Endothelial cell of umbilical vein (primary cell): ENCODE measurements at regions not wholly inside any gene's neighbourhood (a gene's known extent, or its start where the extent isn't known, plus 50 kb on each side); places are given as distances from the start of the nearest gene placed in this dataset.

Source experiments
- BruUV-seq: library from RNA; stranded (reverse); fragments of 400-500 nt; replicated peaks from 2 replicates; lab custom pipeline; 2021; lab: Mats Ljungman, UMichigan
- CTCF ChIA-PET: fragments of 300-600, 350-600 bp; sonication (Branson Sonifier 250); formaldehyde crosslinking; loops from one replicate; lab custom pipeline; 2021; ENCODE audit warnings: antibody characterized with exemption, inconsistent platforms; lab: Charles Lee
- POLR2A ChIA-PET: fragments of 300-600, 350-600 bp; sonication (Branson Sonifier 250); formaldehyde crosslinking; loops from one replicate; lab custom pipeline; 2021; ENCODE audit warnings: antibody characterized with exemption, inconsistent platforms; lab: Charles Lee
- DNase-seq: peaks from one replicate; pipeline ENCODE4 v3.0.0-alpha.2; 2011; ENCODE audit warnings: low read depth, low spot score
- FAIRE-seq: peaks from 2 replicates; lab custom pipeline; 2011; peaks lifted over from hg19 to GRCh38; lab: Jason Lieb, UNC
- H2AFZ ChIP-seq: 2 replicates; pipeline ENCODE4 v1.6.0; 2012; ENCODE audit warnings: low read depth, low read length, control low read depth, inconsistent platforms
- H3K27ac ChIP-seq: 2 replicates; pipeline ENCODE4 v1.5.1; 2011; ENCODE audit warnings: low read depth, mild to moderate bottlenecking, control low read depth, low read length, moderate library complexity; ENCODE audit not compliant: insufficient read depth
- H3K27me3 ChIP-seq, 2 experiments: 2 replicates each; pipeline versions ENCODE4 v1.6.0 to v1.6.1; 2011; ENCODE audit warnings: low read length in 2 of 2, mixed read lengths in 1 of 2; ENCODE audit not compliant: control insufficient read depth in 2 of 2, insufficient read depth in 2 of 2
- H3K36me3 ChIP-seq, 2 experiments: 2 replicates in 1 of 2; 3 replicates in 1 of 2; pipeline ENCODE4 v1.5.1; 2011; ENCODE audit warnings: low read length in 2 of 2, mild to moderate bottlenecking in 1 of 2, moderate library complexity in 1 of 2; ENCODE audit not compliant: control insufficient read depth in 2 of 2, insufficient read depth in 2 of 2; ENCODE audit errors: extremely low read depth in 1 of 2
- H3K4me1 ChIP-seq: 3 replicates; pipeline ENCODE4 v1.5.1; 2011; ENCODE audit warnings: mild to moderate bottlenecking, low read length; ENCODE audit not compliant: control insufficient read depth, insufficient read depth; ENCODE audit errors: extremely low read depth
- H3K4me2 ChIP-seq: 2 replicates; pipeline ENCODE4 v1.6.1; 2011; ENCODE audit warnings: low read length, control low read depth, mixed read lengths; ENCODE audit not compliant: insufficient read depth
- H3K4me3 ChIP-seq, 3 experiments: fragments of 200-600 bp in 1 of 3; sonication (generic), shearing (Covaris generic) in 1 of 3; replicated peaks in 1 of 3; 2 replicates each; pipeline ENCODE4 v1.5.1; 2011 to 2016; ENCODE audit warnings: control low read depth in 3 of 3, low read length in 3 of 3, mild to moderate bottlenecking in 2 of 3, inconsistent platforms in 1 of 3, low read depth in 1 of 3, moderate library complexity in 1 of 3; ENCODE audit not compliant: insufficient read depth in 1 of 3
- H3K79me2 ChIP-seq: 2 replicates; pipeline ENCODE4 v1.6.0; 2012; ENCODE audit warnings: low read length, inconsistent platforms; ENCODE audit not compliant: control insufficient read depth, insufficient read depth
- H3K9ac ChIP-seq: replicated peaks from 2 replicates; pipeline ENCODE3; 2011; ENCODE audit warnings: low read length, control low read depth; ENCODE audit not compliant: insufficient read depth; ENCODE audit errors: extremely low read depth
- H3K9me1 ChIP-seq: replicated peaks from 3 replicates; pipeline ENCODE4 v1.6.0; 2011; ENCODE audit warnings: mild to moderate bottlenecking, low read length; ENCODE audit not compliant: control insufficient read depth, insufficient read depth; ENCODE audit errors: extremely low read depth
- H3K9me3 ChIP-seq: replicated peaks from 2 replicates; pipeline ENCODE4 v1.5.1; 2012; ENCODE audit warnings: low read length, inconsistent platforms; ENCODE audit not compliant: control insufficient read depth, insufficient read depth
- H4K20me1 ChIP-seq: replicated peaks from 2 replicates; pipeline ENCODE3; 2011; ENCODE audit warnings: mild to moderate bottlenecking, low read length; ENCODE audit not compliant: control insufficient read depth, insufficient read depth; ENCODE audit errors: extremely low read depth
- EZH2 ChIP-seq: IDR thresholded peaks from 2 replicates; pipeline ENCODE4 v1.6.1; 2012; ENCODE audit warnings: borderline replicate concordance, low read depth, mild to moderate bottlenecking, moderate library complexity, low read length, inconsistent platforms; ENCODE audit not compliant: severe bottlenecking
- FOS ChIP-seq: IDR thresholded peaks from 2 replicates; pipeline ENCODE4 v1.6.1; 2011; ENCODE audit warnings: mild to moderate bottlenecking, low read length, moderate library complexity, borderline replicate concordance; ENCODE audit not compliant: insufficient read depth
- GATA2 ChIP-seq: IDR thresholded peaks from 2 replicates; pipeline ENCODE4 v1.7.0; 2011; ENCODE audit warnings: low read depth, mild to moderate bottlenecking, moderate library complexity, mixed read lengths, low read length; ENCODE audit not compliant: insufficient read length, insufficient read depth
- JUN ChIP-seq: IDR thresholded peaks from 2 replicates; pipeline ENCODE4 v1.6.1; 2011; ENCODE audit warnings: borderline replicate concordance, low read depth; ENCODE audit not compliant: insufficient read length, insufficient read depth
- MAX ChIP-seq: IDR thresholded peaks from 2 replicates; pipeline ENCODE4 v1.6.1; 2011; ENCODE audit not compliant: insufficient read depth, insufficient read length
- MYC ChIP-seq: IDR thresholded peaks from one replicate; pipeline ENCODE4 v1.6.1; 2011; ENCODE audit warnings: mild to moderate bottlenecking, low read depth, low read length
- POLR2A ChIP-seq: IDR thresholded peaks from 2 replicates; pipeline ENCODE4 v1.6.1; 2012; ENCODE audit warnings: low read depth, mild to moderate bottlenecking, control low read depth, low read length
- POLR2AphosphoS5 ChIP-seq: IDR thresholded peaks from 2 replicates; pipeline ENCODE4 v1.6.1; 2012; ENCODE audit warnings: low read depth, mild to moderate bottlenecking, control low read depth, low read length, moderate library complexity; ENCODE audit not compliant: insufficient read depth
- dilution Hi-C: fragments of 300-500 bp; cut with MboI; formaldehyde crosslinking; loops from one replicate; pipeline ENCODE4 v1.15.0; 2019; ENCODE audit warnings: low sequenced_read_pairs; ENCODE audit not compliant: extremely low pct_ligation_motif_present
- intact Hi-C: fragments of 100-400 bp; cut with micrococcal nuclease; formaldehyde crosslinking; loops from one replicate; pipeline ENCODE4 v1.10.0; 2022
- TF ChIP-seq, protein P1 (sequence below), 2 donors: IDR thresholded peaks; 1 replicate in 1 of 2; 2 replicates in 1 of 2; pipeline ENCODE4 v1.5.1; 2011; ENCODE audit warnings: low read length in 2 of 2, mild to moderate bottlenecking in 2 of 2, moderate library complexity in 2 of 2, control low read depth in 1 of 2, inconsistent platforms in 1 of 2, low read depth in 1 of 2; ENCODE audit not compliant: insufficient read depth in 1 of 2; ENCODE audit errors: extremely low read depth in 1 of 2

GRCh38 chr1:182292193-182292741 is 99.3 kb downstream of the GLUL start:
- Histone ChIP-seq H2AFZ (no peak overlapping the region), H3K9ac (no peak overlapping the region), H3K4me2 (no peak overlapping the region), H3K9me3 (no peaks in the 10 kb centered on the region), H3K36me3 (no peaks in the 10 kb centered on the region), H3K4me1 (no peaks in the 10 kb centered on the region), H3K27me3 (no peaks in the 10 kb centered on the region), H3K79me2 (no peaks in the 10 kb centered on the region), H3K9me1 (no peaks in the 10 kb centered on the region), H3K27ac (no peak overlapping the region), H3K4me3 (no peak overlapping the region), H4K20me1 (no peaks in the 10 kb centered on the region)
- intact Hi-C loops: no loop called here
- CTCF ChIA-PET: no interaction called here
- POLR2A ChIA-PET: no interaction called here
- DNase-seq (no peak), FAIRE-seq (no peak)
- dilution Hi-C loops: no loop called here
- no TSS peak for BruUV-seq
- TF ChIP-seq POLR2AphosphoS5 (no peak), POLR2A (no peak), FOS (no peak)

DNA sequence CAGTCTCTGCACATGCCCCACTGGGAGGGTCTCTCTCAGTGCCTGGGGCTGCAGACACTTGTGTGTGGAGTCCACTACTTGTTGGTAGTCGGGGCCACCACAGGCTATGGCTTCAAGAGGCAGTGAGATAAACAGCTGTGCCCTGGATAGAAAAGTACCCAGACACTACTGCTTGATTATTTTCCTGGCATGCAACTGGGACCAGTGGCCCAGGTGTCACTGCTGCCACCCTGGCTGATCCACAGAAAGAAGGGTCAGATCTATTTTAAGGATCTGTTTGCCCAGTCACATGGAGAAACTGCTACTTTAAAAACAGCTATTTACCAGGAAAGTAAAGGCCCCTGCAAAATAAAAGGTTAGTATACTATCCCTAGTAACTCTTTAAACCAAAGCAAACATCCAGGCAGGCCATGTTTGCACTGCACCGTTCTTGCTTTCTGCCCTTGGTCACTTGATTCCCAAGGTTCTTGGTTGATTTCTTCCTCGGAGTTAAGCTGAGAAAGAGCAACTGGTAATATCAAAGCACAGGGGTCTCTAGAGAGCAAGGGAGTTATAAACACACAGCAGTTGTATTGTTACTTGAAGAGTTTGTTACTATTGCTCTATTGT is 99.9 kb downstream of the GLUL start:
- no TSS peak for BruUV-seq
- H3K9ac ChIP-seq: no peak overlapping the region
- no peak overlapping the region for H3K27ac ChIP-seq
- H3K9me3 ChIP-seq: no peaks in the 10 kb centered on the region
- no peaks in the 10 kb centered on the region for H3K79me2 ChIP-seq
- H3K36me3 ChIP-seq: no peaks in the 10 kb centered on the region
- TF ChIP-seq JUN: no peak
- TF ChIP-seq, protein P1, sequence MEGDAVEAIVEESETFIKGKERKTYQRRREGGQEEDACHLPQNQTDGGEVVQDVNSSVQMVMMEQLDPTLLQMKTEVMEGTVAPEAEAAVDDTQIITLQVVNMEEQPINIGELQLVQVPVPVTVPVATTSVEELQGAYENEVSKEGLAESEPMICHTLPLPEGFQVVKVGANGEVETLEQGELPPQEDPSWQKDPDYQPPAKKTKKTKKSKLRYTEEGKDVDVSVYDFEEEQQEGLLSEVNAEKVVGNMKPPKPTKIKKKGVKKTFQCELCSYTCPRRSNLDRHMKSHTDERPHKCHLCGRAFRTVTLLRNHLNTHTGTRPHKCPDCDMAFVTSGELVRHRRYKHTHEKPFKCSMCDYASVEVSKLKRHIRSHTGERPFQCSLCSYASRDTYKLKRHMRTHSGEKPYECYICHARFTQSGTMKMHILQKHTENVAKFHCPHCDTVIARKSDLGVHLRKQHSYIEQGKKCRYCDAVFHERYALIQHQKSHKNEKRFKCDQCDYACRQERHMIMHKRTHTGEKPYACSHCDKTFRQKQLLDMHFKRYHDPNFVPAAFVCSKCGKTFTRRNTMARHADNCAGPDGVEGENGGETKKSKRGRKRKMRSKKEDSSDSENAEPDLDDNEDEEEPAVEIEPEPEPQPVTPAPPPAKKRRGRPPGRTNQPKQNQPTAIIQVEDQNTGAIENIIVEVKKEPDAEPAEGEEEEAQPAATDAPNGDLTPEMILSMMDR (IDR thresholded peaks at IDR 0.05; ENCODE audit: extremely low read depth in 1 of 2, insufficient read depth in 1 of 2, low read depth in 1 of 2, low read length in 2 of 2): no peak
- no peak for TF ChIP-seq POLR2AphosphoS5
- no peak for TF ChIP-seq MYC
- TF ChIP-seq EZH2: no peak
- no peak for TF ChIP-seq GATA2
- TF ChIP-seq MAX: no peak
- no peak for TF ChIP-seq FOS
- no peak for TF ChIP-seq POLR2A
- H3K9me1 ChIP-seq: no peaks in the 10 kb centered on the region
- H3K4me1 ChIP-seq: no peaks in the 10 kb centered on the region
- no peaks in the 10 kb centered on the region for H3K27me3 ChIP-seq
- intact Hi-C loops (no loop called here), dilution Hi-C loops (no loop called here)
- ChIA-PET POLR2A (no interaction called here), CTCF (no interaction called here)
- H3K4me2 ChIP-seq: no peak overlapping the region
- DNase-seq (no peak), FAIRE-seq (no peak)
- no peaks in the 10 kb centered on the region for H4K20me1 ChIP-seq
- no peak overlapping the region for H2AFZ ChIP-seq
- H3K4me3 ChIP-seq: no peak overlapping the region
